ENCODE measurements at regions not wholly inside any gene's neighbourhood (a gene's known extent, or its start where the extent isn't known, plus 50 kb on each side); places are given as distances from the start of the nearest gene placed in this dataset.

DNA sequence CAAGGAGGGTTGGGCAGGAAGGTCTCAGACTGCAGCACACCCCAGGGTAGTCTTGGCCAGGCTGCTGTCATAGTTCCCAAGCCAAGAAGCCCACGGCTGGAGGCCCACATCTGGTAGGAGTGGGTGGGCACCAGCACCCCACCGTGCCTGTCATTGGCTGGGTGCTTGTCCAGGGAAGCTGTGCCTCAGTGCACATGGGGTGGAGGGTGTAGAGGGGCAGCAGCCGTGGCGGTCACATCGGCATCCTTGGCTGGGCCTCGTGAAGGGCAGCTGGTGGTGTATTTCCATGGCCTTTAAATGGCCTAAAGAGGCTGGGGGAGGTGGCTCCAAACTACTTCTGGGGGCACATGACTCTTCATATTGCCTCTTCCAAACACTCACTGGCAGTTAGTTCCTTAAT is 119.6 kb upstream of the USP24 start:
- no peak for TF ChIP-seq SIX5 (IDR thresholded peaks at IDR 0.05; ENCODE audit: low read depth, low read length)
- no peak for TF ChIP-seq HDAC2 (IDR thresholded peaks at IDR 0.05; ENCODE audit: borderline replicate concordance in 1 of 2, low read depth in 2 of 2, low read length in 2 of 2)
- TF ChIP-seq SP4 (IDR thresholded peaks at IDR 0.05; ENCODE audit: low read length), result no peak
- Histone ChIP-seq H4K91ac (replicated peaks; ENCODE audit: insufficient read length, low read length) (no peak overlapping the region), H3K27me3 (replicated peaks in 1 of 4; ENCODE audit: control insufficient read depth in 3 of 4, extremely low read depth in 1 of 4, insufficient read depth in 3 of 4, low read length in 3 of 4) (no peaks in the 10 kb centered on the region), H2BK15ac (ENCODE audit: low read length) (no peak overlapping the region), H3K9ac (replicated peaks in 1 of 4; ENCODE audit: extremely low read depth in 1 of 4, low read depth in 3 of 4, low read length in 3 of 4) (no peak overlapping the region), H3K27ac (ENCODE audit: low read depth, low read length) (no peak overlapping the region), H3K4me2 (ENCODE audit: insufficient read depth in 1 of 2, low read depth in 2 of 2, low read length in 2 of 2) (no peak overlapping the region), H4K5ac (ENCODE audit: insufficient read length, low read depth, low read length) (no peak overlapping the region), H4K20me1 (replicated peaks in 1 of 2; ENCODE audit: control insufficient read depth in 1 of 2, insufficient read depth in 2 of 2, low read length in 2 of 2) (no peaks in the 10 kb centered on the region), H3K9me3 (ENCODE audit: insufficient read depth in 2 of 2, low read depth in 1 of 2, low read length in 1 of 2) (peaks cover 0 to 3% of the 10 kb centered on the region in 2 experiments; a peak in 1 of 4 replicates), H3K4me3 (ENCODE audit: extremely low read depth in 1 of 4, insufficient read depth in 2 of 4, low read depth in 3 of 4, low read length in 4 of 4) (no peak overlapping the region), H2BK5ac (ENCODE audit: low read depth, low read length) (no peak overlapping the region), H3K79me1 (ENCODE audit: low read depth, low read length) (no peaks in the 10 kb centered on the region), H2BK20ac (ENCODE audit: low read length) (no peak overlapping the region), H4K8ac (ENCODE audit: extremely low read depth, insufficient read depth, low read length) (peak overlapping the region; percentile 3; the same call in 1 of the 2 replicates), H2BK12ac (ENCODE audit: low read depth, low read length) (no peak overlapping the region), H3K56ac (replicated peaks; ENCODE audit: insufficient read length, low read depth, low read length) (no peak overlapping the region), H3K23me2 (ENCODE audit: low read depth, low read length) (no peaks in the 10 kb centered on the region), H2BK120ac (replicated peaks; ENCODE audit: low read depth, low read length) (no peak overlapping the region), H2AK5ac (ENCODE audit: low read depth, low read length) (no peak overlapping the region), H3K14ac (ENCODE audit: insufficient read length) (no peak overlapping the region), H2AFZ (ENCODE audit: low read length) (no peak overlapping the region), H3K79me2 (ENCODE audit: control insufficient read depth in 1 of 2, insufficient read depth in 2 of 2, low read length in 2 of 2) (no peaks in the 10 kb centered on the region), H3K4me1 (replicated peaks in 1 of 4; ENCODE audit: control insufficient read depth in 3 of 4, insufficient read depth in 4 of 4, low read length in 3 of 4) (no peaks in the 10 kb centered on the region; a peak in 1 of 7 replicates), H3K23ac (ENCODE audit: insufficient read length) (no peak overlapping the region), H3K18ac (ENCODE audit: extremely low read depth, low read length) (no peak overlapping the region), H3K36me3 (ENCODE audit: control insufficient read depth in 2 of 4, insufficient read depth in 4 of 4, low read length in 3 of 4) (no peaks in the 10 kb centered on the region), H3K4ac (replicated peaks; ENCODE audit: insufficient read length, low read depth, low read length) (no peak overlapping the region)
- no peak for FAIRE-seq
- 72% methylated on average over 6 of the region's 6 CpGs; no CpG with 5 or more reads in 1 of the 2 experiments for WGBS, 2 experiments (ENCODE audit: extremely low coverage in 1 of 2, insufficient coverage in 1 of 2, insufficient read length in 1 of 2, insufficient replicate concordance in 2 of 2, low coverage in 1 of 2, low lambda C conversion rate in 2 of 2, missing lambda C conversion rate in 1 of 2)
- no peak for DNase-seq (ENCODE audit: low read depth in 1 of 2, low spot score in 2 of 2)
- POLR2A ChIA-PET (ENCODE audit: partially characterized antibody), result no interaction called here
- CTCF ChIA-PET (ENCODE audit: partially characterized antibody), result interaction anchor here (1.1 to 2.2 kb wide), 2 partner anchors 11 to 51 kb away, joined by 6 to 10 read pairs; no protein-coding TSS in a partner anchor
